Gastrocnemius medialis (tissue), 4 donors: ENCODE measurements at regions not wholly inside any gene's neighbourhood (a gene's known extent, or its start where the extent isn't known, plus 50 kb on each side); places are given as distances from the start of the nearest gene placed in this dataset.
"Not testable (repeated sequence)": the region's sequence is repeated elsewhere in the genome, so short reads cannot be mapped to it uniquely, and the experiment has no call there.

ENCODE experiments used
- ATAC-seq, 2 donors: fragments of 150-250 bp; one replicate each; pipeline ENCODE4 v1.9.1; 2016
- DNase-seq, 2 donors: peaks; one replicate each; pipeline ENCODE4 v3.0.0-alpha.2; 2019
- H3K27ac ChIP-seq, 4 donors: fragments of 200-600 bp; sonication (generic); 1 replicate in 1 of 4; 2 replicates in 3 of 4; pipeline ENCODE4 v1.5.1; 2016 to 2018; ENCODE audit warnings: mild to moderate bottlenecking in 2 of 4, moderate library complexity in 1 of 4
- H3K27me3 ChIP-seq, 3 donors: fragments of 200-600 bp; sonication (generic) in 2 of 3; 1 replicate in 1 of 3; 2 replicates in 2 of 3; pipeline versions ENCODE4 v1.5.1 to v1.6.0; 2016 to 2019; ENCODE audit warnings: mild to moderate bottlenecking in 1 of 3, moderate library complexity in 1 of 3
- H3K36me3 ChIP-seq, 2 donors: fragments of 200-600 bp; sonication (generic) in 1 of 2; one replicate each; pipeline ENCODE4 v1.5.1; 2017 to 2018
- H3K4me1 ChIP-seq, 2 donors: fragments of 200-600 bp; sonication (generic) in 1 of 2; one replicate each; pipeline ENCODE4 v1.5.1; 2016 to 2017; ENCODE audit warnings: mild to moderate bottlenecking in 2 of 2
- H3K4me3 ChIP-seq, 4 donors: fragments of 200-600 bp; sonication (generic) in 3 of 4; 1 replicate in 1 of 4; 2 replicates in 3 of 4; pipeline ENCODE4 v1.5.1; 2016 to 2019; ENCODE audit warnings: mild to moderate bottlenecking in 2 of 4
- H3K9me3 ChIP-seq, 3 donors: fragments of 200-600 bp; sonication (generic) in 2 of 3; 1 replicate in 1 of 3; 2 replicates in 2 of 3; pipeline ENCODE4 v1.5.1; 2016 to 2019
- POLR2A ChIP-seq, 2 donors: fragments of 450-650 bp; IDR thresholded peaks; one replicate each; pipeline ENCODE4 v1.6.1; 2017; ENCODE audit warnings: antibody characterized with exemption in 2 of 2, mild to moderate bottlenecking in 2 of 2, moderate library complexity in 2 of 2
- in situ Hi-C, 4 donors: fragments of 200-750 bp; cut with MboI; loops; one replicate each; pipeline versions ENCODE4 v1.15.0 to v1.8.0; 2017; ENCODE audit warnings: low sequenced_read_pairs in 4 of 4
- intact Hi-C: fragments of 100-400 bp; cut with DNase I; formaldehyde crosslinking; loops from one replicate; pipeline ENCODE4 v1.15.1; 2023; ENCODE audit warnings: low total_unique reads
- TF ChIP-seq, protein P1 (sequence below), 5 experiments: fragments of 450-650 bp in 3 of 5; fragments of 200-600 bp in 2 of 5; sonication (generic) in 2 of 5; IDR thresholded peaks in 4 of 5; conservative IDR thresholded peaks in 1 of 5; 1 replicate in 4 of 5; 2 replicates in 1 of 5; pipeline ENCODE4 v1.5.1; 2016 to 2019; ENCODE audit warnings: antibody characterized with exemption in 5 of 5, mild to moderate bottlenecking in 3 of 5, moderate library complexity in 3 of 5

DNA sequence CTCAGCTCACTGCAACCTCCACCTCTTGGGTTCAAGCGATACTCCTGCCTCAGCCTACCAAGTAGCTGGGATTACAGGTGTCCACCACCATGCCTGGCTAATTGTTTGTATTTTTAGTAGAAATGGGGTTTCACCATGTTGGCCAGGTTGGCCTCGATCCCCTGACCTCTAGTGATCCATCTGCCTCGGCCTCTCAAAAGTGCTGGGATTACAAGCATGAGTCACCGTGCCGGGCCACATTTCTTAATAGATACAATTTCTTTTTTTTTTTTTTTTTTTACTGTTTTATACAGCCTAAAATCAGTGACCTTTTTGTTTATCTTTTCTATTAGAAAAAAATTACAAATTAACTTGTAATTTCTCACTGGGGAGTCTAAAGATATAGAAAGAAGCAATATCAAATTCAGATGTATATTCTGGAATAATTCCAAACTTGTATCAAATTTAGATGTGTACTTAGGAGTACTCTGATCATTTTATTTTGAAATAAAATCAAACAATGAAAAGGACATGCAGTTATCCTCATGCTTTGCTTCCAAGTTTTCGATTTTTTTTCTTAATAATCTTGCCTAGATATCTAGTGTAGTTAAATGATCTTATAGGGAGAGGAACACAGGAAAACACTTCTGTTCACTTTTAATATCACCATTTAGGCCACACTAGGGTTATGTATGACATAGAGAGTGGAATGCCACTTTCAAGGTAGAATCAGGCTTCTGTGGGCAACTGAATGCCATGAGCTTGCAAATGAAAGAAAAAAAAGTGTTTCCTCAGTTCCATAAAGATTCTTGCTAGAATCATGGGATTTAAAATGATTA is 1089.3 kb downstream of the SUCLG1 start:
- DNase-seq (no peak), ATAC-seq (no peak)
- no peak overlapping the region for H3K4me3 ChIP-seq
- H3K4me1 ChIP-seq = no peaks in the 10 kb centered on the region
- in situ Hi-C loops (no loop called here), intact Hi-C loops (no loop called here)
- no peak overlapping the region for H3K27ac ChIP-seq
- TF ChIP-seq POLR2A (IDR thresholded peaks at IDR 0.05) = no peak
- TF ChIP-seq, protein P1, sequence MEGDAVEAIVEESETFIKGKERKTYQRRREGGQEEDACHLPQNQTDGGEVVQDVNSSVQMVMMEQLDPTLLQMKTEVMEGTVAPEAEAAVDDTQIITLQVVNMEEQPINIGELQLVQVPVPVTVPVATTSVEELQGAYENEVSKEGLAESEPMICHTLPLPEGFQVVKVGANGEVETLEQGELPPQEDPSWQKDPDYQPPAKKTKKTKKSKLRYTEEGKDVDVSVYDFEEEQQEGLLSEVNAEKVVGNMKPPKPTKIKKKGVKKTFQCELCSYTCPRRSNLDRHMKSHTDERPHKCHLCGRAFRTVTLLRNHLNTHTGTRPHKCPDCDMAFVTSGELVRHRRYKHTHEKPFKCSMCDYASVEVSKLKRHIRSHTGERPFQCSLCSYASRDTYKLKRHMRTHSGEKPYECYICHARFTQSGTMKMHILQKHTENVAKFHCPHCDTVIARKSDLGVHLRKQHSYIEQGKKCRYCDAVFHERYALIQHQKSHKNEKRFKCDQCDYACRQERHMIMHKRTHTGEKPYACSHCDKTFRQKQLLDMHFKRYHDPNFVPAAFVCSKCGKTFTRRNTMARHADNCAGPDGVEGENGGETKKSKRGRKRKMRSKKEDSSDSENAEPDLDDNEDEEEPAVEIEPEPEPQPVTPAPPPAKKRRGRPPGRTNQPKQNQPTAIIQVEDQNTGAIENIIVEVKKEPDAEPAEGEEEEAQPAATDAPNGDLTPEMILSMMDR (IDR thresholded peaks at IDR 0.05 in 4 of 5, conservative IDR thresholded peaks at IDR 0.05 in 1 of 5) = no peak
- no peaks in the 10 kb centered on the region for H3K9me3 ChIP-seq
- H3K36me3 ChIP-seq = no peaks in the 10 kb centered on the region
- no peaks in the 10 kb centered on the region for H3K27me3 ChIP-seq

GRCh38 chr2:83368916-83369315 is 1090.2 kb downstream of the SUCLG1 start:
- in situ Hi-C loops (no loop called here), intact Hi-C loops (no loop called here)
- Histone ChIP-seq H3K27me3 (no peaks in the 10 kb centered on the region), H3K36me3 (no peaks in the 10 kb centered on the region), H3K27ac (no peak overlapping the region), H3K4me3 (no peak overlapping the region), H3K4me1 (no peaks in the 10 kb centered on the region), H3K9me3 (no peaks in the 10 kb centered on the region)
- no peak for TF ChIP-seq POLR2A (IDR thresholded peaks at IDR 0.05)
- TF ChIP-seq, protein P1 (IDR thresholded peaks at IDR 0.05 in 4 of 5, conservative IDR thresholded peaks at IDR 0.05 in 1 of 5) = no peak
- ATAC-seq (no peak), DNase-seq (no peak)

DNA sequence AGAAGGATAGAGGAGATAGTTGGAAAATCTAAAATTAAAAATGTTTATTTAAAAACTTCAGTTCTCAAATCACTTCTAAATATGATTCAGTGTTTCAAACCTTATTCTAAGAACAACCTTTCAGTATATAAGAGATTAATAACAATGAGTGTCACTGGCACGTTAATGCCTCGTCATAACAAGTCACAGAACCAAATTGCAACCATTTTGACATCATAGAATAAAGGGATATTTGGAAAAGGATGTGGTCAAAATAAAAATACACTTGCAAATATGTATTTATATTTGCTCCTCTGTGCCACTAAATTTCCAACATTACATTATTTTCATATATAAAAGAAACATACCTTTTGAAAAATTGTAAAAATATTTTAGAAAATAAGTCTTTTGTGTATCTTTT is 1090.6 kb downstream of the SUCLG1 start:
- no peak overlapping the region for H3K27ac ChIP-seq
- TF ChIP-seq POLR2A (IDR thresholded peaks at IDR 0.05) = no peak
- TF ChIP-seq, protein P1 (IDR thresholded peaks at IDR 0.05 in 4 of 5, conservative IDR thresholded peaks at IDR 0.05 in 1 of 5) = no peak
- ATAC-seq = no peak
- no peaks in the 10 kb centered on the region for H3K4me1 ChIP-seq
- H3K27me3 ChIP-seq = no peaks in the 10 kb centered on the region
- H3K36me3 ChIP-seq = no peaks in the 10 kb centered on the region
- intact Hi-C loops (no loop called here), in situ Hi-C loops (no loop called here)
- H3K4me3 ChIP-seq = no peak overlapping the region
- no peaks in the 10 kb centered on the region for H3K9me3 ChIP-seq
- no peak for DNase-seq

- TF ChIP-seq, protein P1 (IDR thresholded peaks at IDR 0.05 in 4 of 5, conservative IDR thresholded peaks at IDR 0.05 in 1 of 5) = no peak
- TF ChIP-seq POLR2A (IDR thresholded peaks at IDR 0.05) = no peak
- in situ Hi-C loops = no loop called here
- no peak for DNase-seq
- Histone ChIP-seq H3K4me1 (no peaks in the 10 kb centered on the region), H3K4me3 (no peak overlapping the region), H3K27ac (no peak overlapping the region), H3K9me3 (no peaks in the 10 kb centered on the region), H3K36me3 (no peaks in the 10 kb centered on the region), H3K27me3 (no peaks in the 10 kb centered on the region)
- intact Hi-C loops = no loop called here
- no peak for ATAC-seq
These were observed 1093.6 kb downstream of the SUCLG1 start for GRCh38 chr2:83365476-83365875.

DNA sequence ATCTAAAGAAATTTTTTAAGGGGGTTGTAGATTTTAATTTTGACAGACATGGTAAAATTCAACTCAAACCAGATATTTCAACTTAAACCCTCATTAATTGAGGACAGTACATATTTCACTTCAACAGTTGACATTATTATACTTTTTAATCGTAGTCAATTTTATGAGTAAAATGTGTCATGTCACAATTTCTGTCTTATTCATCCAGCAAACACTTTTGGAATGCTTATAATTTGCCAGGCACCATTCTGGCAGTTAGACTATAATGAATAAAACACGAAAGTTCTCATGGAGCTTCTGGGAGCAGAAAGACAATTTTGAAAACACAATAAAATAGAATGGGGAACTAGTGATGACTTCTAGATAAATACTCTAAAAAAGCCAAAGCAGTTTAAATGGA is 1094.8 kb downstream of the SUCLG1 start:
- H3K4me1 ChIP-seq = no peaks in the 10 kb centered on the region
- no peaks in the 10 kb centered on the region for H3K36me3 ChIP-seq
- intact Hi-C loops (no loop called here), in situ Hi-C loops (no loop called here)
- ATAC-seq (no peak), DNase-seq (no peak)
- no peaks in the 10 kb centered on the region for H3K27me3 ChIP-seq
- H3K27ac ChIP-seq = no peak overlapping the region
- no peak for TF ChIP-seq POLR2A (IDR thresholded peaks at IDR 0.05)
- TF ChIP-seq, protein P1 (IDR thresholded peaks at IDR 0.05 in 4 of 5, conservative IDR thresholded peaks at IDR 0.05 in 1 of 5) = no peak
- no peak overlapping the region for H3K4me3 ChIP-seq
- H3K9me3 ChIP-seq = no peaks in the 10 kb centered on the region

GRCh38 chr2:83363138-83363537 is 1095.9 kb downstream of the SUCLG1 start:
- H3K27me3 ChIP-seq, H3K4me1 ChIP-seq, ATAC-seq, in situ Hi-C loops, intact Hi-C loops, H3K9me3 ChIP-seq, H3K27ac ChIP-seq, H3K36me3 ChIP-seq, DNase-seq, H3K4me3 ChIP-seq: not testable (repeated sequence)
